Retinal pigment epithelial cell (primary cell): ENCODE measurements at regions not wholly inside any gene's neighbourhood (a gene's known extent, or its start where the extent isn't known, plus 50 kb on each side); places are given as distances from the start of the nearest gene placed in this dataset.

ENCODE experiments used
- DNase-seq: peaks from one replicate; pipeline ENCODE4 v3.0.0-alpha.2; 2010; ENCODE audit warnings: low read depth
- H3K4me3 ChIP-seq: 2 replicates; pipeline ENCODE4 v1.5.1; 2011; ENCODE audit warnings: mild to moderate bottlenecking, low read length, control low read depth, moderate library complexity
- TF ChIP-seq, protein P1 (sequence below): conservative IDR thresholded peaks from 2 replicates; pipeline ENCODE4 v1.5.1; 2011; ENCODE audit warnings: low read depth, low read length, control low read depth, inconsistent platforms

DNA sequence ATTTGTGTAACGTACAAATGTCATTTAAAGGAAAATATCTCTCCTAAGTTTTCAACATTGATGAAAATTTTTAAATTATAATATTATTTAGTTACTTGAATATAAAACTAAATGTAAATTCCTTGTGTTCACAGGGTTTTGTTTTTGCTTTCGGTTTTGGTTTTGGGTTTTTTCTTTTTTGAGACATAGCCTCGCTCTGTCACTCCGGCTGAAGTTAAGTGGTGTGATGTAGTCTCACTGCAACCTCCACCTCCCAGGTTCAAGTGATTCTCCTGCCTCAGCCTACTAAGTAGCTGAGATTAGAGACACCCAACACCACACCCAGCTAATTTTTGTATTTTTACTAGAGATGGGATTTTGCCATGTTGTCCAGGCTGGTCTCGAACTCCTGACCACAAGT lies 79.3 kb upstream of the TCF12 start:
- TF ChIP-seq, protein P1, sequence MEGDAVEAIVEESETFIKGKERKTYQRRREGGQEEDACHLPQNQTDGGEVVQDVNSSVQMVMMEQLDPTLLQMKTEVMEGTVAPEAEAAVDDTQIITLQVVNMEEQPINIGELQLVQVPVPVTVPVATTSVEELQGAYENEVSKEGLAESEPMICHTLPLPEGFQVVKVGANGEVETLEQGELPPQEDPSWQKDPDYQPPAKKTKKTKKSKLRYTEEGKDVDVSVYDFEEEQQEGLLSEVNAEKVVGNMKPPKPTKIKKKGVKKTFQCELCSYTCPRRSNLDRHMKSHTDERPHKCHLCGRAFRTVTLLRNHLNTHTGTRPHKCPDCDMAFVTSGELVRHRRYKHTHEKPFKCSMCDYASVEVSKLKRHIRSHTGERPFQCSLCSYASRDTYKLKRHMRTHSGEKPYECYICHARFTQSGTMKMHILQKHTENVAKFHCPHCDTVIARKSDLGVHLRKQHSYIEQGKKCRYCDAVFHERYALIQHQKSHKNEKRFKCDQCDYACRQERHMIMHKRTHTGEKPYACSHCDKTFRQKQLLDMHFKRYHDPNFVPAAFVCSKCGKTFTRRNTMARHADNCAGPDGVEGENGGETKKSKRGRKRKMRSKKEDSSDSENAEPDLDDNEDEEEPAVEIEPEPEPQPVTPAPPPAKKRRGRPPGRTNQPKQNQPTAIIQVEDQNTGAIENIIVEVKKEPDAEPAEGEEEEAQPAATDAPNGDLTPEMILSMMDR, result no peak
- no peak overlapping the region for H3K4me3 ChIP-seq
- no peak for DNase-seq

DNA sequence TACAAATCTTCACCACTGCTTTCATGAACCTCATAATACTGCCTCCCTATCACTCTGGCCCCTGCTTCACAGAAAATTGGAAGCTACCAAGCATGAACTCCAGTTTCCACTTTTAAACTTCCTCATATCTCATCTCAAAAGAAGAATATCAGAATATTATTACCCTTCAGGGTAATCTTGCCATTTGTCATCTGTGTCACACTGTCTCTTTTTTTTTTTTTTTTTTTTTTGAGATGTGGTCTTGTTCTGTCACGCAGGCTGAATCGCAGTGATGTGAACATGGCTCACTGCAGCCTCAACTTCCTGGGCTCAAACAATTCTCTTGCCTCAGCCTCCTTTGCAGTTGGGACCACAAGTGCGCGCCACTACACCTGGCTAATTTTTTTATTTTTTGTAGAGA lies 80.4 kb upstream of the TCF12 start:
- no peak for DNase-seq
- TF ChIP-seq, protein P1, result no peak

DNA sequence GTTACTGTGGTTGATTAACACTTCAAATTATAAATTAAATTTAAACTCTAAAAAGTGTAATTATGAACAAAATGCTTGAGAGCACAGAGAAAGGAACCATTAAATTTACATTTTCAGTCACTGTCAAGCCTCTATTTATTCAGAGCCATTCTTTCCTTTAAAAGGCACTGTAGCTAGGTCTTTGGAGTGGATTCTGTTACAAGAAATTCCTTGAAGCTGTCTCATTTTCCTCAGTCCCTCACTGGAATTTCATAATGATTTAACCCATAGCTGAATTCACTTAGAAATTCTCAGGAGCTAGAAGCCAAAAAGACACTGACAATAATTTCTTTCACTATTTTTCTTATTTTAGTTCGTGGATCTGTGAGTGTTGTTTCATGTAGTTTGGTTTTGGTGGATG lies 81.2 kb upstream of the TCF12 start:
- DNase-seq, result no peak
- H3K4me3 ChIP-seq, result no peak overlapping the region
- TF ChIP-seq, protein P1, result no peak

More for the DNA sequence above, 80.4 kb upstream of the TCF12 start:
- no peak overlapping the region for H3K4me3 ChIP-seq

DNA sequence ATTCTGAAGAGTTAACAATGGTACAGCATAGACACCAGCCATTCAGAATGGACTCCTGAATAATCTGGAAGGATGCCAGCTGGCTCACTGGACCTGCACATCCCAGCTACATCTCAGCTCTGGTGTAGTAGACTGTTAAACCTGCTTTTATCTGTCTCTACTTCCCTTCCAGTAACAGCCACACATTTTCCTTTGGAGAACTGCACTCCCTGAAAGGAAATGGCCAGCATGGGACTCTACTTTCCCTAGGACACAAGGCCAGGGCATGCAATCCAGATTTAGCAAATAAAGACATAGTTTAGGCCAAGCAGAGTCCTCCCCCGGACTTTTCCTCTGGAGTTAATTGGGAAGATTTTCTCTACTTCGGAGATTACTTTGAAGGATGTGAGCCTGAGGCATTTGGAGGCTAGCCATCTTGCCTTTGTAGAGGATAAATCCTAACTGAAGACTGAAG lies 82.7 kb upstream of the TCF12 start:
- no peak for DNase-seq
- no peak overlapping the region for H3K4me3 ChIP-seq
- TF ChIP-seq, protein P1, result no peak

DNA sequence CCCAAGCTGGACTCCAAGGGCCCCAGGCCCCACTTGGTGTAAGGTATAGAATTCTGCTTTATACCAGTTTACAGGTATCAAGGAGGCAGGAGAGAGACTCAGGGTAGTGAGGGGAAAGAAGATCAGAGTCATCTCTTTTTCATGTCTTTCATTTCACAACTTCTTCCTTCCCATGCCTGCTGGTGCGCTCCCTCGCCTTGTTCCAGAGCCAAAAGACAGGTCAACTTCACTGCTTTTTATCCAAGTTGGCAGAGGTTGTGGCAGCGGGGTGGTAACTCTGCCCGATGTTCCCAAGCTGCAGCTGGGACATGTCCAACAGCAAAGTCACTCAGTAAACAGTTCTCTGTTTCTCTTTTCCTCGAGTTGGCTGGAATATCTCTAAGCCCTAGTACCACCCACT lies 86.3 kb upstream of the TCF12 start:
- DNase-seq, result no peak
- H3K4me3 ChIP-seq, result no peak overlapping the region
- TF ChIP-seq, protein P1, result no peak

DNA sequence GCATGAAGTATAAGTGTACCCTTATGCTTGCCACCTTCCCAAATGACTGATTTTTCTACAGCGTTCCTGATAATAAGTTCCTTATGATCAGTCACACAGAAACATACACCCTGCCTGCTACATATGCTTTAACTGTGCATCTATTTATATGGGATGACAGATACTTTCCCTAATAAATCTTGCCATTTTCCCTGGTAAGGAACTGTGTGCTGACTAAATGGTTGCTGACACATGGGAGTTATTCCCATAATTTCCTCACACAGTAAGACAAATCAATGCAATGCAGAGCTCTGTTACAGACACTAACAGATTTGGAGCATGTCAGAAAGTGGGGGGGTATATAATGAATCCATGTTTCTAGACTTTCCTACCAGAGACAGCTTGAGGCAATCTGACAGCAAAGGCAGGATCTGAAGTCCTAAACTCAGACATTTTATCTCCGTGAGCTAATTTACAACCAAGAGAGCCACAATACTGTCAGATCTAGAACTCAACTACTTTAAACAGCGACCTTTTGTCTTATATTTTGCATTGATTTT lies 86.9 kb upstream of the TCF12 start:
- no peak overlapping the region for H3K4me3 ChIP-seq
- TF ChIP-seq, protein P1, result no peak
- DNase-seq, result no peak

DNA sequence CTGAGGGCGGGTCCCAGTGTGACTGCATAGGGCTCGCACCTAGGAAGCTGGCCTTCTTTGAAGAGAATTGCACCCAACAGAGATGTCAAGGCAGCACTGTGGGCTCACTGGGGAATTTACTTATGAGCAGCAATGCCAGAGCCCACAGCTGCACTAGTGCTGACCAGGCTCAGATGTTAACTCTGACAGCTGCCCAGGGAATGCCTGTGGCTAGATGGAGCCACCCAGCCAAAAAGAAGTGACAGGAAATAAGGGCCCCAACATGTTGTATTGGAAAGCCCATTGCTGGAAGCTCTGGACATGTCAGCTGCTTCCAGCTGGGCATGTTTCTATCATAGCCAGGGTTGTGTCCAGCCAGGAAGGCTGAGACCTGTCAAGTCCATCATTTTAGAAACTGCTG lies 90.9 kb upstream of the ZNF280D start:
- no peak overlapping the region for H3K4me3 ChIP-seq
- TF ChIP-seq, protein P1, result no peak
- DNase-seq, result no peak
